HG03060 (cell line): ENCODE measurements at regions not wholly inside any gene's neighbourhood (a gene's known extent, or its start where the extent isn't known, plus 50 kb on each side); places are given as distances from the start of the nearest gene placed in this dataset.

ENCODE experiments used
- ATAC-seq: cut with Tn5 transposase; IDR thresholded peaks from one replicate; pipeline ENCODE4 v1.9.1; 2021; ENCODE audit warnings: low read depth, moderate number of reproducible peaks; ENCODE audit not compliant: unreplicated experiment

DNA sequence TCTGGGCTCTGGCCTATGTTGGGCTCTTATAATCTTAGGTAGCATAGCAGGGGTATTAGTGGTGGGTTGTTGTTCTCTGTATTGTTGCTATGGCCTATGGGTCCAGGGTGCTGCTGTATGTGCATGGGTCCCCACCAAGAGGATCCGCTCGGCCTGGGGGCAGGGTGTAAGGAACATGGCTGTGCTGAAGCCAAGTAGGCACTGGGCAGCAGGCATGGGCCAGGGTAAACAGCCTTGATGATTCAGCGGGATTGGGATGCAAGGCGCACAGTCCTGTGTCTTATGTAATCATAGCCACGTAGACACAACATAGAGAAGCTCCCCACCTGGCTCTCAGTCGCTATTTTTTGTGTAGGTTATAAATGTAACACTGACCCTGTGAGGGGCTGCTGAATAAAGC is 306.9 kb downstream of the ZPLD1 start:
- ATAC-seq = no peak

DNA sequence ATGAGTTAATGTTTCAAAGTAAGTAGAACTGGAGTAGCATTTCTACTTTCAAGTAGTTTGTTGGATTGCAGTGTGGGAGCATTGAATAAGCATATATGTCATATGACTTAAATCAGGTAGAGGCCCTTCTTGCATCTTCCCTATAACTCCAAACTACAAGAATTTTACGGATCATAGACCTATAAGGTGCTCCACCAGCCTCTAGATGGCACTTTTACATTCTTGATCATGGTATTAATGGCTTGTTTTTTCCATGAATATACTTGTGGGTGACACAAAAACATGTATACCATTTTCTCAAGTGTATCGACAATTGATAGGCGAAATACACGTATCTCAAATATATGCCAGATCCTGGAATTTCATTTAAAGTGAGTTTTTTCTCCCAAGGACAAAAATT is 311.1 kb downstream of the ZPLD1 start:
- no peak for ATAC-seq

DNA sequence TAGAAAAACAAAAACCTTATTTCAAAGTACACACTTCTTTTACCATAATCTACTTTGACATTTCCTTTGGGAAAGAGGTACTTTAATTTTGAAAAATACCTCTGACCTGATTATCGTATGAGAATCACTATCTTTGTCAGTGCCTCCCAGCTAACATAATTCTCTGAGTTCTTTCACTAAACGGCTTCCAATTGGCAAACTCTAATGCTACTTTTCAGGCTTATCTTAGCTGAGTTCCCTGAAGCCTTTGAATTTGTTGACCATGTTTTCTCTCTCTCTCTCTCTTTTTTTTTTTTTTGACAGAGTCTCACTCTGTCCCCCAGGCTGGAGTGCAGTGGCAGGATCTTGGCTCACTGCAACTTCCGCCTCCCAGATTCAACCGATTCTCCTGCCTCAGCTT is 312.8 kb downstream of the ZPLD1 start:
- ATAC-seq = no peak

DNA sequence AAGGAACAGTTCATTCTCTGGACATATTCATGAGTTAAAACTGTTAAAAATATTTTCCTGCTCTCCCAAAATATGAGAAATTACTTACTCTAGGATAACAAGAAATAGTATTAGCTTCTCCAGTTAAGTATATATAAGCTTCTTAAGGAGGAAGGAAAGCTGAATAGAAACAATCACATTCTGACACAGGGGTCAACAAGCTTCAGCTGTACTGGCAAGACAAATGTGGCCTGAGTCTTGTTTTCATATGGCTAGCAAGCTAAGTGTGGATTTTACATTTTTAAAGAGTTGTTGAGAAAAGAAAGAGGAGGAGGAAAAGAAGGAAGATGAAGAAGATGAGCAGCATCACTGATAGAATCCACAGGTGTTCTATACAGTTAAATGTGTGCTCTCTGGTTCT is 313.8 kb downstream of the ZPLD1 start:
- ATAC-seq = no peak

DNA sequence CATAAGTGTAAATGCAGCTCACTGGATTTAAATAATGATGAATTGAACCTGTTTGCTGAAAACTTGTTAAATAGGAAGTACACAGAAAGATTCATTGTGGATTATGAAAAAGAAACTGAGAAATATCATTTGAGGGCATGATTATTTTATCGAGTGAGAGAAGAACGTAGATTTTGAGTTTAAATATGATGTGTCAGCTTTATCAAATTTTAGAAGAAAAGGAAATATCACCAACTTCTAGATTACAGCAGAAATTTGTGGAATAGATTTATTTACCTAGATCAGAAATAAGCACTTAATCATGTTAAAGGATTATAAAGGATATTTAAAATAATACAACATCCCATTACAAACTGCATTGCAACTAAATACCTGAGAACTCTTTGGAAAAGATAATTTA is 315.5 kb downstream of the ZPLD1 start:
- no peak for ATAC-seq

DNA sequence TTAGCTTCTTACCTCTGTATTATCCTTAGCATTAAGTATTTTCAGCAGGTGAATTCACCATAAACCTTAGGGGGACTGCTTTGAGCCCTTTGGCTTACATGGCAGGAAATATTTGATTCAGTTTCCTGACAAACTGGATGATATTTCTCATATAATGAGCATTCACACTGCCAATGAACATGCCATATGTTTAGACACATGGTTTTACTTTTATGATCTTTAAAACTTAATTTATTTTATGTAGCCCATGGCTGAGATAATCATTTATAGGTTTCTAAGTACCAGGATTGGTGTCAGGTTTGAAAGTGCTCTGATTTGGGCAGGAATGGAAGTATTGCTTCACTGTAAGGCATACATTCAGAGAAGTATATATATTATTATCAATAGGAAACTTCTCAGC is 319.1 kb downstream of the ZPLD1 start:
- ATAC-seq = no peak

DNA sequence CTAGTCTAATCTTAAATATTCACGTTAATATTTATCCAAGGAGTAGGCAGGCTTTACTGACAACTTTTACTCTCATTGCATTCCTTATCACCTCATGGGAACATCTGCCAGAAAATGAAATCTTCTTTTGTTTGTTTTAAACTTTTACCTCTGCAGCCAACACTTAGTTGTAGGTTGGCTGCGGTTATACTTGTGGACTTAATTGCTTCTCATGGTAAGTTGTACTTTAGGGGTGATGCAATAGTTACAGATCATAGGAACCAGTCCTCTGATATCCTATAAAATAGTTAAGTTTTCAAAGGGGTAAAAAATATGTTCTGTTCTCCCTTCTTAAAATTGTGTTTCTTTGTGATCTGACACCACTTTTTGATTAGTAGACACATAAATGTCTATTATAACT is 321.9 kb downstream of the ZPLD1 start:
- no peak for ATAC-seq

DNA sequence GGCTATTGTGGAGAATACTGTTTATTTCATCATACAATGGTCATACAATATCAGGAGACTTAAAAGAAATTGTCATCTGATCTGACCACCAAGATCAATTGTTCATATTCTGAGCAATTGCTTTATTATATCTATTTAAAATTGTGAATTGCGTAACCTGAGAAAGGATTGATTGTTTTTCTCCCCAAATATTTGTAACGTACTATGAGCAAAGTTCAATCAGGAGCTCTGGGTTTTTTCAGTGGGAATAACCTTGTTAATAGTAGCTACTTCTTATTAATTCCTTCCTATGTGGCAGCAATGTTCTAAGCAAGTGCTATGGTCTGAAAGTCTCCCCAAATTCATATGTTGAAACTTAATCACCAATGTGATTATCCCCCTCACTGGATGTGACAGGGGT is 323.1 kb downstream of the ZPLD1 start:
- no peak for ATAC-seq

DNA sequence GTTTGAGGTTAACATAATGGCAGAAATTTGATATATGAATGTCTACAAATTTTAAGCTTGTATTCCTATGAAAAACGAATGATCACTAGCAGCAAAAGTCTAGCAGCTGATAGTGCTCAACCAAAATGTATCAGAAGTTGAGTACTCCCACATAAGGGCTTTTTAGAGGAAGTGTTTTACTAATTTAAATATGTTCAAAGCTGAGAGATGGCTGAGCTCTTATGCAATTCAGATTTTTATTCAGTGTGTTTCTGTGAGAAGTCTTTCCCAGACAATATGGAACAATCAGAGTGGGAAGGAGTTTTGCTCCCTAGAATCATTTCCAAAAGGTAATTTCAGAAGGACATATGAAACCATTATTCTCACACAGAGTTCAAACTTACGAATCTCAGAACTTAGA is 327.0 kb downstream of the ZPLD1 start:
- no peak for ATAC-seq

DNA sequence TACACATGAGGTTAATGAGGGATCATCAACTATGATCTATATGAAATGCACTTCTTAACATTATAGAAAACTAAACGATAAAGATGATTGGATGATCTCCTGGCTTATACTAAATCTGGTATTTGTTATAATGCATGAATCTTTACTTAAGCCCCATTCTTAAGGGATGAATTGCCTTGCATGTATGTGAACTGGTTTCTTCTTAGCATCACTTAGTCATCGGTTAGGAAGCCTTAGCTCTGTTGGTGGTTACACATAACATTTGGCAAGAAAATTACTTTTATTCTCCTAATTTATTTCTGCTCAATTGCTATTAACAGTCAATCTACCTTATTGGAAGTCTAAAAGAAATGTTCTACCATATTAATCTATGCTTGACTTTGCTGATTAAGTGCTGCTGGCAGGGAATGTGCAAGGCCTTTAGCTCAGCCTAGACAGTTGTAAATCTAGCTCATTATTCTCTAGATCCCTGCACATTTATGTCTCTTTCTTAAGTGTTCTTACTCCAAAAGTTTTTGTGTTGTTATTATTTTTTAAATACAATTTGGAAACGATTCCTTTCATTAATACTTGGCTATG is 356.0 kb downstream of the ZPLD1 start:
- no peak for ATAC-seq

DNA sequence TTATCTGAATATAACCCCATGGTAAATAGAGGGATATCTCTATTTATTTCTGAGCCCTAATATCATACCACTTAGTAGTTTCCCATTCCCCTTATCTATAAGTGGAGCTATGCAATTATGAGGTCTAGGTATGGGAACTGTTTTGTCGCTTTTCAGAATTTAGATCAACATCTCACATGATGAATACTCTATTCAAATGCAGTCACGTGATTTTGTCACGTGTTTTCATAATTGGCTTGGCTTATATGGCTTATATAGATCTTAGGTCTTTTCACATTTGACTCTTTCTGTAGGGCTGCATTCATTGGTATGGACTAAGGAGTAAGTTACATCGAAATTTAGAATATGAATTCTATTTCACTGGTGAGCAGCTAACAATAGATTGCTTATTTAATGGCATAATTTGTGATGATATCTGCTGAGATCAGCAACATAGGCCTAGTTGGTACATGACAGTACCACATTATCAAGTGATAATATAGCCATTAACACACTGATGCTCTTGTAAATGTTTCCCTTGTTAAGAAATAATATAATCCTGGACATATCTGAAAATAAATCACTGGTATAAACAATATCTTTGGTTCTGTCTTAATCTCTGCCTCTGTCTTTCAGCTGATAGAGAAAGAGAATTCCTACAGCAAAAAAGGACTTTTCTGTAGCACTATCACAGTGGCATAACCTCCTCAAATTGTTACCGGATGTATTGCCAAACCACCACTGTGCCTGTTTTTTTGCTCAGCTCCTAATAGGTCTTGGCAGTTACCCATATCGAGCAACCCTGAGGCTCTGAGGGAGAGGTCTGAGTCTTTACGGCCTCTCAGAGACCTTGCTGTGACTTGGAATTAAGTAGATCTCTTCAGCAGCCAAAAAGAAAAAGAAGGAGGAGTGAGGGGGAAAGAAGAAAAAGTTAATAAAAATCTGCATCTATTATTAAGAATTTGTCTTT is 357.1 kb downstream of the ZPLD1 start:
- ATAC-seq = no peak

DNA sequence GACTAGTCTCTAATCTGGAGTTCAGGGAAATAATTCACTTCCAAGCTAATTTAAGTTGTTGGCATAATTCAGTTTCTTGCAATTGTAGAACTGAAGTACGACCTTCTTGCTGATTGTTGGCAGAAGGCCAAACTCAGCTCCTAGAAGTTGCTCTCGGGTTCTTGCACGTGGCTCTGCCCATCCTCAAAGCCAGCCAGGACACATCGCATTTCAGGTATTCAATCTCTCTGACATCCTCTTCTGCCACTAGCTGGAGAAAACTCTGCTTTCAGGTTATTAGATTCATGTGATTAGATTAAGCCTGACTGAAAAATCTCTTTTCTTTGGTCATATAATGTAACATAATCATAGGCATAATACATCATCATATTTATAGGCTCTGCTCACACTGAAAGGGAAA is 362.0 kb downstream of the ZPLD1 start:
- no peak for ATAC-seq

DNA sequence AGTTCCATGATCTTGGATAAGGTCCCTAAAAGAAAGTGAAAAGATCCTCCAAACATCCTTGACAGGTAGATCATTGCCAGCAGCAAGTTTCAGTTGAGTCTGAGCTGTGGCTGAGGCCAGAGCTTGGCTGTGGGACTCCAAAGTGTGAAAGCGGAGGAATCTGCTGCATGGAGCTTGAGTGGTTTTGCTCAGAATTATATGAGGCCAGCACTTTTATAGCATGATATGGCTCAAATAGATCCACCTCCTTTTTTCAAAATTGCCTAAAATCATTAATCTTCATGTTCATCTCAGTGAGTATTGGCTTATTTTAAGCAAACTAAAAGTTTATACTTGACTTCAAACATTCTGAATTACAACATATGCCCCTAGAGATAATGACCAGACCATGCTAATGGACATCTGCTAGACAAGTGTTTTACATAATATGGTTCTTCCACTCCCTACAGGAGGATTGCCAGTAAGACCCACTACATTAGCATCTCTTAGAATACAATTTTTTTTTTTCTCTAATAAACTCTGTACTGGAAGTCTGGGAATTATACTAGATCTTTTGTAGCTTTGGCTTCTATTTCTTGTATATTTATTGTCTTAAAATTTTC is 368.1 kb downstream of the ZPLD1 start:
- no peak for ATAC-seq

DNA sequence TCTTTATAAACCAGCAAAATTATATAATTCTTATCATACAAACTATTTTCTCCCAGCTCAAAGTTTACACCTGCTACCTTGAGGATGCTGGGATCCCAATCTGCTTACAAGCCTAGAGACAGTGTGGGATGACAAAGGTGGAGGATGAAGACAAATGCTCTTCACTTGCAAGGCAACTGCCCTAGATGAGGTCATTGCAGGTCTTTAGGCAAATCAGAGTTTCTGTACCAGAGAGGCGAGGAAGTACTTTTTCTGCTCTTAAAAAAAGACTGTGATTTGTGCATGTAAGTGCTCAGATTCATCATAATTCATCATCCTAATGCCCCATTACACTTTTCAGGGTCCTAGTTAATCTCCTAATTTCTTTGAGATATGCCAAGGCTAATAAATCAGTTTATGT is 376.1 kb downstream of the ZPLD1 start:
- no peak for ATAC-seq

DNA sequence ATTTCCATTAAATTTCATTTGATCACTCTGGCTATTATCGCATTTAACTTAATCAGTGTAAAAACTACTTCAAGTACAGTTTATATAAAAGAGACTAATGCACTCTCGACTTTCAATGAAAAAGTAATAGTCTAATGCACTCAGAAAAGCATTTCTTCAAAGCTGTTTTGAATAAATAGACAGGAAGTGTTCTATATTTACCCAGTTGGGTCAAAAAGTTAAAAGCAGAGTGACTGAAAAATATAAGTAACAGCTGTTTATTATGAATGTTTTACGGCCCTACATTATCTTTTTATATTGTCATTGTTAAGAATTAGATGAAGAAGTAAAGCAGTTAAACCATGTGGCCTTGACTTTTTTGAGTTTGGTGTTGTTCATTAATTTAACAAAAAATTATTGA is 391.8 kb downstream of the ZPLD1 start:
- ATAC-seq = no peak

DNA sequence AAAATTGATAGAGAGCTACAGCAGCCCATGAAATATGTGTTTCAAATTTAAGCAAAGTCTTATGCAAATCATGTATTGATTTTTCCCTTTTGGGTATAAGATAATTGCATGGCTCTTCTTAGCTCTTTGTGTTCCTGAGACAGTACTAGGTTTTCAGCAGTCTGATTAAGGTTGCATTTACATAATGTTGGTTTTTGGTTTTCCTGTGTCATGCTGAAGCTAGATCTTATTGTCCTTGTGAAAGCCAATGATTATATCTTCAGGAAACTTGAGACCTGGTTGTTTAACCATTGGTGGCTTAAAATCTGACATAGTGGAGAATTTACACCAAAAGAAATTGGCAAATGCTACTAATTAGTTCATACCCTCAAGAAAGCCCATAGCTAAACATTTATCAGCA is 392.6 kb downstream of the ZPLD1 start:
- ATAC-seq = no peak

DNA sequence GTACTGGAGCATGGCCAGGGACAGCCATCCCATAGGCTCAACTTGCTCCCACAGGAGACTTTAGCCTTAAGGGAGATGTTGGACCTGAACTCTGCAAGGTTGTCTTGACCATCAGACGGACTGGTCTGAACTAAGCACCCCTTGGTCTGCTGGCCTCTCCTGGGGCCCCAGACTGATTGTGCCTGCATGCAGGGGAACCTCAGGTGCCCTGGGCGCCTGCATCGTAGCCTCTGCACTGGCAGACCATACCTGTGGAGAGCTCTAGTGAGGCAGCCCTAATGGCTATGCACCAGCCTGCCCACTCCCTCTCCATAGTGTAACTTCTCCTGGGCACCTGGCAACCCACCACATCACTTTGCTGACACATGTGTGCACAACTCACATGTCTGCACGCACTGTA is 395.6 kb downstream of the ZPLD1 start:
- no peak for ATAC-seq

DNA sequence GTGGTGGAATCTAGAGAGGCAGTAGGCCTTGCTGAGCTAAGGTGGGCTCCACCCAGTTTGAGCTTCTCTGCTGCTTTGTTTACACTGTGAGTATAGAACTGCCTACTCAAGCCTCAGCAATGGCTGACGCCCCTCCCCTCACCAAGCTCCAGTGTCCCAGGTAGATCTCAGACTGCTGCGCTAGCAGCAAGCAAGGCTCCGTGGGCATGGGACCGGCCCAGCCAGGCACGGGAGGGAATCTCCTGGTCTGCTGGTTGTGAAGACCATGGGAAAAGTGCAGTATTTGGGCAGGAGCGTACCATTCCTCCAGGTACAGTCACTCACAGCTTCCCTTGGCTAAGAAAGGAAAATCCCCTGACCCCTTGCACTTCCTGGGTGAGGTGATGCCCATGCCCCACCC is 407.1 kb downstream of the ZPLD1 start:
- ATAC-seq = no peak

DNA sequence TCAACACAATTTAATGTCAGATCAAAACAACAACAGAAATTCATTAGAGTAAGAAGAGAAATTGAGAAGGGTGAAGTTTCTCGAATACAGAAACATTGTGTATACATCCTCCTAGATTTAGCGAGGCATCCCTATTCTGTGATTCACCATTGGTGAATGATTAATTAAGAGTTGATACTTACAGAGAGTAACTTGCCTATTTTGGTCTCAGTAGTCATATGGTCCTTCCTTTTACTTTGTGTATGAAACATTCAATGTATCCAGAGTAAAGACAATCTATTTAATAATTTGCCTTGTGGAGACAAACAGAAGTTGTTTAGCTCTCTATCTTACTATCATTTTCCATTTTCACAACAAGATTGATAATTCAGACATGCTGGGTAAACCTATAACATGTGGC is 432.0 kb downstream of the ZPLD1 start:
- ATAC-seq = no peak

DNA sequence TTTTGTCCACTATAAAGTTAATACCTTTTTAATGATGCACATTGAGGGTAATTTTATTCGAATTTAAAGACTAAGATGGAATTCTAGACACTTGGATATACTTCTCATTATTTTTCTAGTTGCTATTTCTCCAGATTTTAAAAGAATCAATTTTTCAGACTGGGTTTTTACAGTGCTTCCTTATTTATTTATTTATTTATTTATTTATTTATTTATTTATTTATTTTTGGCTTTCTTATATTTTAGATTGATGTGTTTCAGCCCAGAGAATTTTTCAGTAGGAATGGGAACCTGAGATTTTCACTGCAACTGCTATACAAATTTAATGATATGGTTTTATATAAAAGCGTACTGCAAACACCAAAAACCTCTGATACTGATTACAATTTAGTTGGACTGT is 448.7 kb downstream of the ZPLD1 start:
- ATAC-seq = no peak

DNA sequence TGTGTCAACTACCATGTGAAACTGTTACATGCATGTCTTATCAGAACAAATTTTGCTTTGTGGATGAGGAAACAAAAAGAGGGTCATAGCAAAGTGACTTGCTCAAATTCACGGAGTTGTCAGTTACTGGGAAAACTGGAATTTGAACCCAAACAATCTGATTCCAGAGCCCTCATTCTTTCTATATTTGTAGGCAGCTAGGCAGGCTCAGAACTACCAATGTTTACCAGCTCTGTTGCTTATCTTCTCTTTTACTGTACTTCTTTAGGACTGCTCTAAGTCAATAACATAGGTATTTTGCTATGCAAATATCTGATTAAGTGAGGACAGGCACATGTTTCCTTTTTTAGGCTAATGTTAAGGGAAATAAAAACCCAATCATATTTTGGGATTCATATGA is 450.5 kb downstream of the ZPLD1 start:
- ATAC-seq = no peak

DNA sequence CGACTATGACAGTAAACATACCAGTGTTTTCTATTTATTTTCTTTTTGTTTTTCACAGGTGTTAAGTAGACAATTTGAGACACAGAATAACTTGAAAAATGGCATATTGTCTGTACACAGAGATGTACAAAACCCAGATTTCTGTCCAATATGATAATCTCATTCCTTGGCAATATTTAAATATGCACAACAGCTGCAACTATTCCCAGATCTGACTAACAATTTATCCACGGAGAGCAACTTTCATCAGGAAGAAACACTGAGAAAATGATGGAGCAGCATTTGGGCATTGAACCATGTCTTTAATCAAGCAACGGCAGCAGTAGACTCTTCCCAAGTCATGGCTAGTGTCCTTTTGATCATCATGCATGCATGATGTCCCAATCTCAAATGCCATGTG is 452.6 kb downstream of the ZPLD1 start:
- ATAC-seq = no peak
